Loucy (cell line): ENCODE measurements at regions not wholly inside any gene's neighbourhood (a gene's known extent, or its start where the extent isn't known, plus 50 kb on each side); places are given as distances from the start of the nearest gene placed in this dataset.

Source experiments
- H2AFZ ChIP-seq: fragments of 200-600 bp; sonication (generic); 2 replicates; pipeline ENCODE4 v1.6.0; 2016; ENCODE audit warnings: antibody characterized with exemption, mild to moderate bottlenecking, low read length, moderate library complexity
- H3F3A ChIP-seq: fragments of 200-600 bp; 2 replicates; pipeline ENCODE4 v1.6.0; 2016; ENCODE audit warnings: antibody characterized with exemption, low read depth, mild to moderate bottlenecking
- H3K27me3 ChIP-seq: fragments of 200-600 bp; sonication (generic); 2 replicates; pipeline ENCODE4 v1.6.1; 2014; ENCODE audit warnings: low read length, mild to moderate bottlenecking; ENCODE audit not compliant: insufficient read depth, poor library complexity, severe bottlenecking
- H3K36me3 ChIP-seq: fragments of 200-600 bp; sonication (generic); 2 replicates; pipeline ENCODE4 v1.6.1; 2016; ENCODE audit warnings: low read length; ENCODE audit not compliant: insufficient read depth
- H3K4me1 ChIP-seq: fragments of 200-600 bp; sonication (generic); 2 replicates; pipeline ENCODE4 v1.5.1; 2014; ENCODE audit warnings: low read length, mild to moderate bottlenecking; ENCODE audit not compliant: insufficient read depth, poor library complexity, severe bottlenecking
- H3K4me2 ChIP-seq: fragments of 200-600 bp; sonication (generic); 2 replicates; pipeline ENCODE4 v1.6.0; 2014; ENCODE audit warnings: antibody characterized with exemption, low read length, low read depth, mild to moderate bottlenecking; ENCODE audit not compliant: poor library complexity, severe bottlenecking
- H3K4me3 ChIP-seq: fragments of 200-600 bp; sonication (generic); 2 replicates; pipeline ENCODE4 v1.5.1; 2014; ENCODE audit warnings: low read length, mild to moderate bottlenecking, mixed read lengths; ENCODE audit not compliant: poor library complexity, severe bottlenecking
- H3K79me2 ChIP-seq: fragments of 200-600 bp; sonication (generic); 2 replicates; pipeline ENCODE4 v1.6.1; 2014; ENCODE audit warnings: low read length; ENCODE audit not compliant: insufficient read depth
- H3K9ac ChIP-seq: fragments of 200-600 bp; sonication (generic); 2 replicates; pipeline ENCODE4 v1.6.0; 2014; ENCODE audit warnings: mild to moderate bottlenecking, low read depth, low read length, moderate library complexity; ENCODE audit not compliant: poor library complexity, severe bottlenecking
- H3K9me2 ChIP-seq: fragments of 200-600 bp; sonication (generic); replicated peaks from 2 replicates; pipeline ENCODE4 v1.6.1; 2016; ENCODE audit warnings: low read depth, low read length, mixed read lengths
- H3K9me3 ChIP-seq: fragments of 200-600 bp; sonication (generic); 2 replicates; pipeline ENCODE4 v1.6.1; 2014; ENCODE audit warnings: mild to moderate bottlenecking, antibody characterized with exemption, low read length, low read depth; ENCODE audit not compliant: insufficient read depth
- H4K20me1 ChIP-seq: fragments of 200-600 bp; sonication (generic); 2 replicates; pipeline ENCODE4 v1.6.0; 2014; ENCODE audit warnings: antibody characterized with exemption, low read length, mild to moderate bottlenecking; ENCODE audit not compliant: insufficient read depth, poor library complexity, severe bottlenecking
- CTCF ChIP-seq: fragments of 200-600 bp; sonication (generic); conservative IDR thresholded peaks from 2 replicates; pipeline ENCODE4 v1.5.1; 2014; ENCODE audit warnings: mild to moderate bottlenecking, antibody characterized with exemption, low read length
- EZH2phosphoT487 ChIP-seq: fragments of 200-600 bp; IDR thresholded peaks from 2 replicates; pipeline ENCODE4 v1.6.1; 2018; ENCODE audit warnings: antibody characterized with exemption, mild to moderate bottlenecking, moderate library complexity, borderline replicate concordance

GRCh38 chr9:17875886-17876285 lies 297.0 kb downstream of the SH3GL2 start:
- Histone ChIP-seq H3K9ac (no peak overlapping the region), H3K4me2 (no peak overlapping the region), H3K4me3 (no peak overlapping the region), H4K20me1 (no peaks in the 10 kb centered on the region), H3K36me3 (no peaks in the 10 kb centered on the region), H3K27me3 (no peaks in the 10 kb centered on the region), H3K9me3 (no peaks in the 10 kb centered on the region; the same call in 1 of the 2 replicates), H3K4me1 (no peaks in the 10 kb centered on the region), H3K9me2 (no peaks in the 10 kb centered on the region), H2AFZ (no peak overlapping the region), H3F3A (no peaks in the 10 kb centered on the region), H3K79me2 (no peaks in the 10 kb centered on the region)
- no peak for TF ChIP-seq CTCF
- TF ChIP-seq EZH2phosphoT487: no peak

GRCh38 chr9:17876687-17877086 lies 297.8 kb downstream of the SH3GL2 start:
- TF ChIP-seq EZH2phosphoT487 (no peak), CTCF (no peak)
- Histone ChIP-seq H3K4me1 (no peaks in the 10 kb centered on the region), H3K79me2 (no peaks in the 10 kb centered on the region), H2AFZ (no peak overlapping the region), H4K20me1 (no peaks in the 10 kb centered on the region), H3K9me3 (no peaks in the 10 kb centered on the region; the same call in 1 of the 2 replicates), H3K9ac (no peak overlapping the region), H3K4me3 (no peak overlapping the region), H3K27me3 (no peaks in the 10 kb centered on the region), H3F3A (no peaks in the 10 kb centered on the region), H3K9me2 (no peaks in the 10 kb centered on the region), H3K4me2 (no peak overlapping the region), H3K36me3 (no peaks in the 10 kb centered on the region)

- Histone ChIP-seq H3F3A (no peaks in the 10 kb centered on the region), H3K9me2 (no peaks in the 10 kb centered on the region), H4K20me1 (no peaks in the 10 kb centered on the region), H3K9ac (no peak overlapping the region), H3K27me3 (no peaks in the 10 kb centered on the region), H3K79me2 (no peaks in the 10 kb centered on the region), H2AFZ (no peak overlapping the region), H3K4me2 (no peak overlapping the region), H3K9me3 (no peaks in the 10 kb centered on the region; the same call in 1 of the 2 replicates), H3K36me3 (no peaks in the 10 kb centered on the region), H3K4me3 (no peak overlapping the region), H3K4me1 (no peaks in the 10 kb centered on the region)
- TF ChIP-seq CTCF: no peak
- TF ChIP-seq EZH2phosphoT487: no peak
Observed at GRCh38 chr9:17878810-17879370, 300.0 kb downstream of the SH3GL2 start.
